ENCODE measurements at regions not wholly inside any gene's neighbourhood (a gene's known extent, or its start where the extent isn't known, plus 50 kb on each side); places are given as distances from the start of the nearest gene placed in this dataset.
"Not testable (repeated sequence)": the region's sequence is repeated elsewhere in the genome, so short reads cannot be mapped to it uniquely, and the experiment has no call there.

DNA sequence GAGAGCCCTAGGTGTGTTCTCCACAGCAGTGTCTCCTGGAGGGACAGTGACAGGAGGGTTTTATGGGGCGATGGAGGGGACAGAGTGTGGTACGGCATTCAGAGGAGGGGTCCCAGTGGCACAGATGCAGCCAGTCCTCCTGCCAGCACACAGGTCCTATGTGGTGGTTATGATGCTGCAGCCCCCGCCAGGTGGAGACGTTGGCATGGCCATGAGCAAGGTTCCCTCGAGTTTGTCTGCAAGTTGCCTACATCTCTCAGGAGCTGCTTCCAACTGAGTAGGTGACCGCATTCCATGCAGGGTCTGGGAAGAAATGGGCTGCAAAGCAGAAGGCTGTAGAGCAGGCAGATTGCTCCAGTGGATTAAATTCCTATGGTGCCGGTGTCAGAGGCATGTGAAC is 646.0 kb downstream of the TBC1D22A start:
- DNase-seq (ENCODE audit: low read depth) = no peak

GRCh38 chr22:47407461-47408025 is 645.1 kb downstream of the TBC1D22A start:
- DNase-seq (ENCODE audit: low read depth) = no peak

- DNase-seq (ENCODE audit: low read depth) = no peak
Measured at GRCh38 chr22:47406896-47407295, 644.4 kb downstream of the TBC1D22A start.

DNA sequence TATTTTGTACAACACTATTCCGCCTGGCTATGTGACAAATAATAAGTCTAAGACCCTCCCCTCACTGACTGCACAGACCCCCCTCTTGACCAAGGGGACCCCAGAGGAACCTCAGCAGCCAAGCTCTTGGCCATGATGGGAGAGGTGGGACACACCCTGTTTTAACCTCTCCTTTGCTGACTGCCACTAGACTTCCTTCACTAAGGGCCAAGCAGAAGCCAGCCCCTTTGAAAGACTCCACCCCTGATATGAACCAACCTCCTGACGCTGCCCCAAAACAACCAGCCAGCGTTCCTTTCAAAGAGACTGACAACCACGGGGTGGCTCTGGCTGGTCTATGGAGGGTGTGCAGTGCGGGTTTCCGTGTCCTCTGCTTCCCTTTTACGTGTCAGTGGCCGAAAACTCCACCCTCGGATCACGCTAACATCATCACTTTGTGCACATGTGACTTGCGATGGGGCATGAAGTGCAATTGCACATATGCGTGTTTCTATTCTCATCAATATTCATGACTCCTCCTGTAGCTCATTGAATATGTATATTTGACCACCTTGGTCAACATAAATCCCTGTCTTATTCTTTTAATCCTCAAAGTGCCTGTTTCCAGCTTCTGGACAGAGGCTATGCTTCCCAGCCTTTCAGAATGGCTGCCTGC is 643.9 kb downstream of the TBC1D22A start:
- no peak for DNase-seq (ENCODE audit: low read depth)

DNA sequence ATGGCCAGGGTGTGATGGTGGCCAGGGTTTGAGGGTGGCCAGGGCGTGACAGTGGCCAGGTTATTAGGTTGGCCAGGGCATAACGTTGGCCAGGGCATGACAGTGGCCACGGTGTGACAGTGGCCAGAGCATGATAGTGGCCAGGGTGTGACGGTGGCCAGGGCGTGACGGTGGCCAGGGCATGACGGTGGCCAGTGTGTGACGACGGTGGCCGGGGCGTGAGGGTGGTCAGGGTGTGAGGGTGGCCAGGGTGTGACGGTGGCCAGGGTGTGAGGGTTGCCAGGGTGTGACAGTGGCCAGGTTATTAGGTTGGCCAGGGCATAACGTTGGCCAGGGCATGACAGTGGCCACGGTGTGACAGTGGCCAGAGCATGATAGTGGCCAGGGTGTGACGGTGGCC is 642.8 kb downstream of the TBC1D22A start:
- not testable (repeated sequence) for DNase-seq (ENCODE audit: low read depth)

DNA sequence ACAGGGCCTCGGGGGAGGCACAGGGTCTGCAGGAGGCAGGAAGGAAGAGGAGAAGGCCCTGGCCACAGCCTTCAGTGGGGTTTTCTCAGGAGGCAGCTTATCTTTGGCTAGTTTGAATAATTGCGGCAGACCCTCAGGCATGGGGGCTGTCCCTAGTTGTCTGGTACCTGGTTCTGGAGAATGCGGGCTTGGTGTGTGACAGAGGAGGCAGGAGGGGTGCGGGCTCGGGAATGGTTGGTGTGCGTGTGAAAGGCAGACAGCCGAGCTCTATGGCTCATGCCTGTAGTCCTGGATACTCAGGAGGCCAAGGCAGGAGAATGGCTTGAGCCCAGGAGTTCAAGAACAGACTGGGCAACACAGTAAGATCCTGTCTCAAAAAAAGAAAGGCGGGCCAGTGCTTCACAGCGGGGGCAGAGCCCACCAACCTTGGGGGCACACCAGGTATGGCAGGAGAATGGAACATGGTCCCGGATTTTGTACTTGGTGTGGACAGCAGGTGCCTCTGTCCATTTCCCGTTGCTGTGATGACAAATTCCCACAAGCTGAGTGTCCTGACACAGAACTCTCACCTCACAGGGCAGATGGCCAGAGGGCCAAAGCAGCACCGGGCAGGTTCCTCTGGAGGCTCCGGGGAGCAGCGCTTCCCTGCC is 640.6 kb downstream of the TBC1D22A start:
- no peak for DNase-seq (ENCODE audit: low read depth)

DNA sequence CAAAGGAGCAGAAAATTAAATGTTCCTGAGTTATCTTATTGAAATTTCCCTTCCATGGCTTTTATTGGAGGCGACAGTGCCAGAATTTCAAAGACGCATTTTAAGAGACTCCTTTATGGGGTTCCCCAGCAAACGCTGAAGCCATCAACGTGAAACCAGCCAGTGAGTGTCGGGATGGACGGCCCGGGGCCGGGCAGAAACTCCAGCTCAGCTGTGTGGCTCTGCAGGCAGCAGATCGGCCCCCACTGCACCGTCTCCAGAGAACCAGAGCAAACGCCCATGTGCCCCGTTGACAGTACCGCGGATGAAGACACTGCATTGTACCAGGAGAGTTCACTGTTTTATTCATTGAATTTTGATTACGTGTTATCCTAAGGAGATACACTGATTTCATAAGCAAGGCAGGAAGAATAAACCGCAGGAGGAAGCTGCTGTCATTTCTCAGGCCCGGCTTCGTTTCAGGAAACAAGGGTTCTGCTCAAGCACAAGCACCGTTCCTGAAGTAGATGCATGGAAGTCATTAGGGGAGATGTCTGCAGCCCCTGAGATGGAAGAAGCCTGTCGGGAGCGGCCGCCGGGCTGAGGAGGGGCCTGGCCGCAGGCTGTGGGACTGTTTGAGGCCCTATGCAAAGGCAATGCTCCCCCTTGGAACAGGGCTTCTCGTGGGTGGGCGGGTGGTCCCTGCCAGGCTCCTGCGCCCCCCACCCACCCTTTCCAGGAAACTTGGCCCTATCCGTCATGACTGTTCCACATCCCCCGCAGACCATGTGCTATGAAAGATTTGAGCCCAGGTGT is 639.7 kb downstream of the TBC1D22A start:
- no peak for DNase-seq (ENCODE audit: low read depth)

GRCh38 chr22:47401592-47401898 is 639.1 kb downstream of the TBC1D22A start:
- DNase-seq (ENCODE audit: low read depth) = no peak

- no peak for DNase-seq (ENCODE audit: low read depth)
Measured at GRCh38 chr22:47400701-47401591, 638.5 kb downstream of the TBC1D22A start.

GRCh38 chr22:47400131-47400530 is 637.7 kb downstream of the TBC1D22A start:
- DNase-seq (ENCODE audit: low read depth) = not testable (repeated sequence)

GRCh38 chr22:47398921-47399790 is 636.7 kb downstream of the TBC1D22A start:
- DNase-seq (ENCODE audit: low read depth) = no peak

DNA sequence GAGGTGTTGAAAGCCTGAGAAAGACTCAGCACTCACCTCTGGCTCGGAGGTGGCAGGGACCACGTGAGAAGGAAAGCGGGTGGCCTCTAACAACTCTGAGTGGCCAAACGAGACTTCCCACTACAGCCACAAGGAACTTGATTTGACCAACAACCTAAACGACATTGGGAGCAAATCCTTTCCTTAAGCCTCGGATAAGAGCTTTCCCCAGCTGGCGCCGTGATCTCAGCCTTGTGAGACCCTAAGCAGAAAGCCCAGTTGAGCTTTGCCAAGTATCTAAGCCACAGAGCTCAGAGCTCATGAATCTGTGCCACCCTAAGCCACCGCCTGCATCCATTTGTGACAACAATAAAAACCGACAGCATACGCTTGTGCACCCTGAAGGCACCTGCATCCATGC is 636.0 kb downstream of the TBC1D22A start:
- no peak for DNase-seq (ENCODE audit: low read depth)

GRCh38 chr22:47397673-47398072 is 635.2 kb downstream of the TBC1D22A start:
- DNase-seq (ENCODE audit: low read depth) = no peak

- no peak for DNase-seq (ENCODE audit: low read depth)
Measured at GRCh38 chr22:47396515-47396914, 634.1 kb downstream of the TBC1D22A start.

- DNase-seq (ENCODE audit: low read depth) = no peak
Measured at GRCh38 chr22:47396105-47396504, 633.7 kb downstream of the TBC1D22A start.

GRCh38 chr22:47395481-47395880 is 633.0 kb downstream of the TBC1D22A start:
- DNase-seq (ENCODE audit: low read depth) = no peak

GRCh38 chr22:47394504-47395440 is 632.3 kb downstream of the TBC1D22A start:
- DNase-seq (ENCODE audit: low read depth) = no peak

DNA sequence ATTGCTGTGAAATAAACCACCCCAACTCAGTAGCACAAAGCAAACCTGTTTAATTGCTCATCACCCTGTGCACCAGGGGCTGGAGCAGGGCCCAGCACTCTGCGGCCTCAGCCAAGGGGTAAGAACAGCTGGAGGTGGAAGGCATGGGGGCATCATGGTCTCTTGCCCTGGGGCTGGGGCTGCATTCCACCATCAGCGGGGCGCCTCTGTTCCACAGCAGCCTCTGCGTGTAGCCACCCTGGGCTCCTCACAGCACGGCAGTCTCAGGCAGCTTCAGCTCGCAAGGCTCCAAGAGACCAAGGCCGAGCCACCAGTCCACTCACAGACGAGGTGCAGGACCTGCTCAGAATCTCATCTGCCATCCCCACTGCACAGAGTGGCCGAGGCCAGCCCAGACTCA is 630.7 kb downstream of the TBC1D22A start:
- DNase-seq (ENCODE audit: low read depth) = no peak

GRCh38 chr22:47392729-47393128 is 630.3 kb downstream of the TBC1D22A start:
- DNase-seq (ENCODE audit: low read depth) = no peak

DNA sequence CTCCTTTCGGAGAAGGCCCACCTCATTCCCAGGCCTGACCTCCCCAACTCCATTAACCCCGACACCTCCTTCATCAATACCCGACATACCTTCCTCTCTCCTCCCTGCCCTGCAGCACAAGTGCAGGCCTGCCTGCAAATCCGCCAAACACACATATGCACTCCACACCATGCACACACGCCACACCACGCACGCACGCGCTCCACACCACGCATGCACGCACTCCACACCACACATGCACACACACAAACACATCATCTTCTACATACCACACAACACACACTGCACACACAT is 629.6 kb downstream of the TBC1D22A start:
- DNase-seq (ENCODE audit: low read depth) = no peak

All from GM04503 (cell line).